ENCODE measurements at regions not wholly inside any gene's neighbourhood (a gene's known extent, or its start where the extent isn't known, plus 50 kb on each side); places are given as distances from the start of the nearest gene placed in this dataset.

GRCh38 chr3:132199451-132199850 lies 117.8 kb upstream of the ACP3 start:
- Histone ChIP-seq H3K4me2 (ENCODE audit: low read depth, low read length) (no peak overlapping the region), H3K36me3 (replicated peaks in 1 of 2; ENCODE audit: control insufficient read depth in 1 of 2, insufficient read depth in 2 of 2, low read length in 2 of 2) (no peaks in the 10 kb centered on the region), H3K27ac (ENCODE audit: extremely low read length, insufficient read depth, low read length) (no peak overlapping the region), H3K27me3 (ENCODE audit: control insufficient read depth in 1 of 2, insufficient read depth in 2 of 2, low read length in 2 of 2) (no peaks in the 10 kb centered on the region), H3K4me1 (ENCODE audit: insufficient read depth, low read length) (no peaks in the 10 kb centered on the region), H3K9me3 (ENCODE audit: low read length) (no peaks in the 10 kb centered on the region), H3K79me2 (ENCODE audit: insufficient read depth, low read length) (no peaks in the 10 kb centered on the region), H3K4me3 (replicated peaks in 1 of 3; ENCODE audit: insufficient read depth in 1 of 3, low read depth in 2 of 3, low read length in 3 of 3) (no peak overlapping the region), H4K20me1 (ENCODE audit: insufficient read depth, low read length) (no peaks in the 10 kb centered on the region), H3K9ac (ENCODE audit: insufficient read depth, low read depth, low read length) (no peak overlapping the region), H2AFZ (ENCODE audit: low read length) (no peak overlapping the region)
- WGBS (ENCODE audit: low lambda C conversion rate) = 0% methylated on average over 1 of the region's 1 CpG
- intact Hi-C loops (cut with micrococcal nuclease; ENCODE audit: unreplicated experiment) = no loop called here
- ChIA-PET CTCF (ENCODE audit: low intra/inter-chr PET ratio, low total read pairs) (no interaction called here), POLR2A (no interaction called here)
- FAIRE-seq (no peak), ATAC-seq (no peak), DNase-seq (ENCODE audit: low spot score) (no peak)
- in situ Hi-C loops (cut with HindIII; ENCODE audit: extremely low pct_ligation_motif_present, low pct_unique_long_range_greater_than_20kb) = no loop called here
- no TSS peak for BruUV-seq (replicated peaks)
- TF ChIP-seq WIZ (CRISPR knock-in tag; IDR thresholded peaks at IDR 0.05) (no peak), RNF2 (conservative IDR thresholded peaks at IDR 0.05; ENCODE audit: low read depth) (no peak), HMGXB4 (CRISPR knock-in tag; IDR thresholded peaks at IDR 0.05; ENCODE audit: borderline replicate concordance in 1 of 2, low read depth in 1 of 2) (no peak), ZBTB44 (CRISPR knock-in tag; IDR thresholded peaks at IDR 0.05) (no peak), MZF1 (CRISPR knock-in tag; IDR thresholded peaks at IDR 0.05; ENCODE audit: borderline replicate concordance) (no peak), RAD51 (IDR thresholded peaks at IDR 0.05; ENCODE audit: borderline replicate concordance) (no peak), ZNF589 (CRISPR knock-in tag; conservative IDR thresholded peaks at IDR 0.05) (no peak), ZNF143 (CRISPR knock-in tag; IDR thresholded peaks at IDR 0.05) (no peak), RBM22 (optimal IDR thresholded peaks at IDR 0.05; ENCODE audit: low read length) (no peak), TRAFD1 (CRISPR knock-in tag; IDR thresholded peaks at IDR 0.05; ENCODE audit: borderline replicate concordance) (no peak), USF2 (IDR thresholded peaks at IDR 0.05; ENCODE audit: low read depth, low read length) (no peak), USF2 (CRISPR knock-in tag; IDR thresholded peaks at IDR 0.05; ENCODE audit: borderline replicate concordance) (no peak), ZNF691 (CRISPR knock-in tag; IDR thresholded peaks at IDR 0.05; ENCODE audit: borderline replicate concordance, low read depth) (no peak), CHCHD3 (CRISPR knock-in tag; IDR thresholded peaks at IDR 0.05) (no peak), ARHGAP35 (CRISPR knock-in tag; IDR thresholded peaks at IDR 0.05; ENCODE audit: borderline replicate concordance) (no peak), MTERF4 (CRISPR knock-in tag; IDR thresholded peaks at IDR 0.05) (no peak)

All from HepG2 (cell line).